Testis (tissue), 2 donors: ENCODE measurements at regions not wholly inside any gene's neighbourhood (a gene's known extent, or its start where the extent isn't known, plus 50 kb on each side); places are given as distances from the start of the nearest gene placed in this dataset.

Source experiments
- CTCF ChIP-seq, 3 experiments: fragments of 450-650 bp in 2 of 3; fragments of 200-600 bp in 1 of 3; sonication (generic) in 1 of 3; IDR thresholded peaks; one replicate each; pipeline ENCODE4 v1.5.1; 2016 to 2019; ENCODE audit warnings: antibody characterized with exemption in 3 of 3, mild to moderate bottlenecking in 2 of 3, moderate library complexity in 1 of 3
- POLR2A ChIP-seq: fragments of 450-650 bp; IDR thresholded peaks from one replicate; pipeline ENCODE4 v1.6.1; 2017; ENCODE audit warnings: antibody characterized with exemption, mild to moderate bottlenecking, moderate library complexity

- TF ChIP-seq POLR2A (no peak), CTCF (IDR thresholded peaks at IDR 0.05) (no peak)
Measured at GRCh38 chr11:19426756-19427403, 186.1 kb upstream of the E2F8 start.
